A673 (cell line): ENCODE measurements at regions not wholly inside any gene's neighbourhood (a gene's known extent, or its start where the extent isn't known, plus 50 kb on each side); places are given as distances from the start of the nearest gene placed in this dataset.

Experiments used
- EZH2 ChIP-seq: fragments of 200-600 bp; sonication (generic); IDR thresholded peaks from 2 replicates; pipeline ENCODE4 v1.6.1; 2017; ENCODE audit warnings: borderline replicate concordance, low read depth, mild to moderate bottlenecking, mixed read lengths, antibody characterized with exemption, low read length; ENCODE audit not compliant: poor library complexity, severe bottlenecking
- TF ChIP-seq, protein P1 (sequence below): fragments of 300-800, 200-600 bp; sonication (generic); conservative IDR thresholded peaks from 2 replicates; pipeline ENCODE4 v1.5.1; 2017; ENCODE audit warnings: low read depth, mild to moderate bottlenecking, antibody characterized with exemption, low read length, moderate library complexity, mixed read lengths

- TF ChIP-seq, protein P1, sequence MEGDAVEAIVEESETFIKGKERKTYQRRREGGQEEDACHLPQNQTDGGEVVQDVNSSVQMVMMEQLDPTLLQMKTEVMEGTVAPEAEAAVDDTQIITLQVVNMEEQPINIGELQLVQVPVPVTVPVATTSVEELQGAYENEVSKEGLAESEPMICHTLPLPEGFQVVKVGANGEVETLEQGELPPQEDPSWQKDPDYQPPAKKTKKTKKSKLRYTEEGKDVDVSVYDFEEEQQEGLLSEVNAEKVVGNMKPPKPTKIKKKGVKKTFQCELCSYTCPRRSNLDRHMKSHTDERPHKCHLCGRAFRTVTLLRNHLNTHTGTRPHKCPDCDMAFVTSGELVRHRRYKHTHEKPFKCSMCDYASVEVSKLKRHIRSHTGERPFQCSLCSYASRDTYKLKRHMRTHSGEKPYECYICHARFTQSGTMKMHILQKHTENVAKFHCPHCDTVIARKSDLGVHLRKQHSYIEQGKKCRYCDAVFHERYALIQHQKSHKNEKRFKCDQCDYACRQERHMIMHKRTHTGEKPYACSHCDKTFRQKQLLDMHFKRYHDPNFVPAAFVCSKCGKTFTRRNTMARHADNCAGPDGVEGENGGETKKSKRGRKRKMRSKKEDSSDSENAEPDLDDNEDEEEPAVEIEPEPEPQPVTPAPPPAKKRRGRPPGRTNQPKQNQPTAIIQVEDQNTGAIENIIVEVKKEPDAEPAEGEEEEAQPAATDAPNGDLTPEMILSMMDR: no peak
- TF ChIP-seq EZH2: no peak
Observed at GRCh38 chr5:87119588-87119987, 148.1 kb upstream of the RASA1 start.
